NCI-H774 (cell line): ENCODE measurements at regions not wholly inside any gene's neighbourhood (a gene's known extent, or its start where the extent isn't known, plus 50 kb on each side); places are given as distances from the start of the nearest gene placed in this dataset.
"Not testable (repeated sequence)": the region's sequence is repeated elsewhere in the genome, so short reads cannot be mapped to it uniquely, and the experiment has no call there.

Source experiments
- DNase-seq: peaks from one replicate; lab custom pipeline; 2025; lab: John Stamatoyannopoulos, UW

- no peak for DNase-seq
Observed at GRCh38 chr21:38041493-38041892, 125.2 kb upstream of the KCNJ6 start.

- no peak for DNase-seq
Observed at GRCh38 chr21:38042246-38042645, 126.0 kb upstream of the KCNJ6 start.

- DNase-seq, result peak; percentile 87
Observed at GRCh38 chr21:38048167-38048566, 131.9 kb upstream of the KCNJ6 start.

GRCh38 chr21:38054334-38054733 lies 138.1 kb upstream of the KCNJ6 start:
- DNase-seq, result peak; percentile 5

GRCh38 chr21:38056481-38056880 lies 140.2 kb upstream of the KCNJ6 start:
- DNase-seq, result no peak

- no peak for DNase-seq
Observed at GRCh38 chr21:38057626-38058025, 141.4 kb upstream of the KCNJ6 start.

GRCh38 chr21:38060533-38060932 lies 144.3 kb upstream of the KCNJ6 start:
- DNase-seq, result no peak

GRCh38 chr21:38067086-38067739 lies 151.0 kb upstream of the KCNJ6 start:
- DNase-seq, result no peak

- DNase-seq, result no peak
Observed at GRCh38 chr21:38072489-38072888, 156.2 kb upstream of the KCNJ6 start.

GRCh38 chr21:38075833-38076587 lies 159.8 kb upstream of the KCNJ6 start:
- DNase-seq, result no peak

- no peak for DNase-seq
Observed at GRCh38 chr21:38077569-38077968, 161.3 kb upstream of the KCNJ6 start.

GRCh38 chr21:38080888-38081287 lies 164.6 kb upstream of the KCNJ6 start:
- no peak for DNase-seq

GRCh38 chr21:38081708-38082107 lies 165.5 kb upstream of the KCNJ6 start:
- DNase-seq, result no peak

GRCh38 chr21:38082936-38083485 lies 166.8 kb upstream of the KCNJ6 start:
- no peak for DNase-seq

GRCh38 chr21:38083535-38083934 lies 167.3 kb upstream of the KCNJ6 start:
- DNase-seq, result no peak

- no peak for DNase-seq
Observed at GRCh38 chr21:38086580-38086979, 170.2 kb upstream of the KCNJ15 start.

GRCh38 chr21:38088916-38089762 lies 167.7 kb upstream of the KCNJ15 start:
- no peak for DNase-seq

GRCh38 chr21:38089763-38090046 lies 167.1 kb upstream of the KCNJ15 start:
- DNase-seq, result no peak

- DNase-seq, result not testable (repeated sequence)
Observed at GRCh38 chr21:38091061-38091460, 165.7 kb upstream of the KCNJ15 start.

GRCh38 chr21:38092051-38092450 lies 164.7 kb upstream of the KCNJ15 start:
- no peak for DNase-seq

- DNase-seq, result no peak
Observed at GRCh38 chr21:38095220-38095619, 161.6 kb upstream of the KCNJ15 start.

GRCh38 chr21:38097789-38098188 lies 159.0 kb upstream of the KCNJ15 start:
- DNase-seq, result no peak
